B cell (primary cell): ENCODE measurements at regions not wholly inside any gene's neighbourhood (a gene's known extent, or its start where the extent isn't known, plus 50 kb on each side); places are given as distances from the start of the nearest gene placed in this dataset.

ENCODE experiments used
- ATAC-seq: fragments of 200-7000 bp; cut with Tn5 transposase; one replicate; pipeline ENCODE4 v1.10.0; 2021; ENCODE audit warnings: low read depth, mild to moderate bottlenecking, moderate number of reproducible peaks, moderate library complexity
- CTCF ChIA-PET: fragments of 350-600 bp; sonication (Branson Sonifier 250); formaldehyde crosslinking; loops from one replicate; lab custom pipeline; 2021; ENCODE audit warnings: antibody characterized with exemption, inconsistent platforms; lab: Charles Lee
- POLR2A ChIA-PET: fragments of 350-600 bp; sonication (Branson Sonifier 250); formaldehyde crosslinking; loops from one replicate; lab custom pipeline; 2021; ENCODE audit warnings: antibody characterized with exemption; lab: Charles Lee
- DNase-seq: peaks from one replicate; pipeline ENCODE4 v3.0.0; 2013
- H2AFZ ChIP-seq: 2 replicates; pipeline ENCODE4 v1.6.1; 2012; ENCODE audit warnings: mild to moderate bottlenecking, low read depth, low read length; ENCODE audit not compliant: insufficient read depth, poor library complexity, severe bottlenecking
- H3K27ac ChIP-seq, 2 donors: 1 replicate in 1 of 2; 2 replicates in 1 of 2; pipeline ENCODE4 v1.5.1; 2012 to 2013; ENCODE audit warnings: low read length in 2 of 2, mild to moderate bottlenecking in 2 of 2, moderate library complexity in 1 of 2
- H3K27me3 ChIP-seq, 4 experiments: fragments of 200-600 bp in 1 of 4; sonication (generic) in 1 of 4; replicated peaks in 1 of 4; 1 replicate in 2 of 4; 2 replicates in 2 of 4; pipeline versions ENCODE4 v1.6.1 to v1.7.0; 2013 to 2016; ENCODE audit warnings: low read length in 3 of 4, mild to moderate bottlenecking in 2 of 4, mixed read lengths in 1 of 4, moderate library complexity in 1 of 4; ENCODE audit not compliant: insufficient read depth in 4 of 4, control insufficient read depth in 3 of 4; ENCODE audit errors: control extremely low read depth in 1 of 4
- H3K36me3 ChIP-seq, 2 experiments: replicated peaks in 1 of 2; 1 replicate in 1 of 2; 2 replicates in 1 of 2; pipeline versions ENCODE4 v1.6.1 to v1.7.1; 2013; ENCODE audit warnings: low read length in 1 of 2; ENCODE audit not compliant: insufficient read depth in 2 of 2, control insufficient read depth in 1 of 2; ENCODE audit errors: control extremely low read depth in 1 of 2, extremely low read depth in 1 of 2
- H3K4me1 ChIP-seq, 2 donors: fragments of 200-600 bp in 1 of 2; sonication (generic) in 1 of 2; 1 replicate in 1 of 2; 2 replicates in 1 of 2; pipeline versions ENCODE4 v1.5.1 to v1.6.1; 2013 to 2017; ENCODE audit warnings: low read length in 2 of 2; ENCODE audit not compliant: control insufficient read depth in 2 of 2, insufficient read depth in 2 of 2
- H3K4me2 ChIP-seq: replicated peaks from 2 replicates; pipeline ENCODE3; 2012; ENCODE audit warnings: mild to moderate bottlenecking, low read depth, low read length; ENCODE audit not compliant: poor library complexity, severe bottlenecking
- H3K4me3 ChIP-seq, 5 experiments: fragments of 200-600 bp in 1 of 5; sonication (generic) in 1 of 5; 1 replicate in 3 of 5; 2 replicates in 2 of 5; pipeline versions ENCODE4 v1.5.1 to v1.7.0; 2011 to 2016; ENCODE audit warnings: low read length in 4 of 5, mild to moderate bottlenecking in 4 of 5, low read depth in 2 of 5, control low read depth in 1 of 5, moderate library complexity in 1 of 5; ENCODE audit not compliant: insufficient read depth in 1 of 5; ENCODE audit errors: control extremely low read depth in 1 of 5, extremely low read depth in 1 of 5
- H3K79me2 ChIP-seq: fragments of 200-600 bp; sonication (generic); one replicate; pipeline ENCODE4 v1.6.0; 2016; ENCODE audit warnings: low read length; ENCODE audit not compliant: control insufficient read depth, insufficient read depth
- H3K9ac ChIP-seq: fragments of 200-600 bp; sonication (generic); 2 replicates; pipeline ENCODE4 v1.6.1; 2017; ENCODE audit warnings: mild to moderate bottlenecking, low read length, moderate library complexity
- H3K9me3 ChIP-seq, 3 donors: one replicate each; pipeline versions ENCODE4 v1.6.1 to v1.7.1; 2013; ENCODE audit warnings: low read length in 2 of 3; ENCODE audit not compliant: control insufficient read depth in 2 of 3, insufficient read depth in 1 of 3; ENCODE audit errors: control extremely low read depth in 1 of 3
- H4K20me1 ChIP-seq: 2 replicates; pipeline ENCODE4 v1.6.0; 2012; ENCODE audit warnings: mild to moderate bottlenecking, low read length; ENCODE audit not compliant: insufficient read depth, control insufficient read depth, poor library complexity, severe bottlenecking
- H3K27ac Mint-ChIP-seq: one replicate; pipeline ENCODE4 v1.8.0; 2021; ENCODE audit warnings: mixed read lengths
- H3K27me3 Mint-ChIP-seq: one replicate; pipeline ENCODE4 v1.8.0; 2021; ENCODE audit warnings: mixed read lengths
- H3K4me1 Mint-ChIP-seq: one replicate; pipeline ENCODE4 v1.8.0; 2021; ENCODE audit warnings: mixed read lengths
- H3K4me3 Mint-ChIP-seq: one replicate; pipeline ENCODE4 v1.8.0; 2021; ENCODE audit warnings: mixed read lengths
- H3K9me3 Mint-ChIP-seq: one replicate; pipeline ENCODE4 v1.8.0; 2022; ENCODE audit warnings: mixed read lengths; ENCODE audit not compliant: insufficient read depth
- EZH2 ChIP-seq: IDR thresholded peaks from 2 replicates; pipeline ENCODE4 v1.6.1; 2012; ENCODE audit warnings: borderline replicate concordance, low read depth, mild to moderate bottlenecking, moderate library complexity, low read length; ENCODE audit not compliant: insufficient read depth, poor library complexity, severe bottlenecking
- WGBS: methylation state at CpG from one replicate; pipeline ENCODE4 v1.1.5; 2013; ENCODE audit warnings: missing lambda C conversion rate; ENCODE audit not compliant: insufficient coverage; 5-methylcytosine and 5-hydroxymethylcytosine counted together
- intact Hi-C: fragments of 100-400 bp; cut with micrococcal nuclease; formaldehyde crosslinking; loops from one replicate; pipeline ENCODE4 v1.10.0; 2022
- TF ChIP-seq, protein P1 (sequence below): fragments of 200-600 bp; IDR thresholded peaks from one replicate; pipeline ENCODE4 v1.8.0; 2022; ENCODE audit warnings: antibody characterized with exemption, mild to moderate bottlenecking

DNA sequence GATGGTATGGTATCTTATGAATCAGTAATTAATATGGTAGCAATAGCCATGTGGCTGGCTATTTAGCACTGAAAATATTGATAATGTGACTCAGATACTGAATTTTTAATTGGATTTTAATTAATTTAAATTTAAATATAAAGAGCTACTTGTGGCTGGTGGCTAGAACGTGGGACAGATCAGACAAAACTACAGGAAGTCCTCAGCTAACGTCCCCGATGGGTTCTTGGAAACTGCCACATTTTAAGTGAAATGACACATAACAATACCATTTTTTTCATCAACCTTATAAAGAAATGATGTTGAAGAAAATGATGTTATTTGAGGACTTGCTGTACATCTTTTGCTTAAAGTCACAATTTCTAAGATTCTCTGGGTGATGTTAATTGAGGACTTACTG, 138.1 kb upstream of the FLRT2 start:
- no peaks in the 10 kb centered on the region for H3K36me3 ChIP-seq
- DNase-seq: no peak
- no peaks in the 10 kb centered on the region for H3K27me3 Mint-ChIP-seq
- CTCF ChIA-PET: no interaction called here
- POLR2A ChIA-PET: no interaction called here
- no CpG with 5 or more reads among the region's 3 CpGs for WGBS
- no peaks in the 10 kb centered on the region for H3K4me1 Mint-ChIP-seq
- no peaks in the 10 kb centered on the region for H3K79me2 ChIP-seq
- no peak overlapping the region for H3K27ac ChIP-seq
- H4K20me1 ChIP-seq: no peaks in the 10 kb centered on the region
- ATAC-seq: no peak
- H2AFZ ChIP-seq: no peak overlapping the region
- no peak overlapping the region for H3K4me3 Mint-ChIP-seq
- H3K4me3 ChIP-seq: no peak overlapping the region
- no peak overlapping the region for H3K4me2 ChIP-seq
- no peaks in the 10 kb centered on the region for H3K9me3 ChIP-seq
- H3K4me1 ChIP-seq: no peaks in the 10 kb centered on the region
- H3K9me3 Mint-ChIP-seq: peaks cover 3% of the 10 kb centered on the region
- H3K27ac Mint-ChIP-seq: no peak overlapping the region
- no peaks in the 10 kb centered on the region for H3K27me3 ChIP-seq
- intact Hi-C loops: no loop called here
- no peak overlapping the region for H3K9ac ChIP-seq
- TF ChIP-seq, protein P1, sequence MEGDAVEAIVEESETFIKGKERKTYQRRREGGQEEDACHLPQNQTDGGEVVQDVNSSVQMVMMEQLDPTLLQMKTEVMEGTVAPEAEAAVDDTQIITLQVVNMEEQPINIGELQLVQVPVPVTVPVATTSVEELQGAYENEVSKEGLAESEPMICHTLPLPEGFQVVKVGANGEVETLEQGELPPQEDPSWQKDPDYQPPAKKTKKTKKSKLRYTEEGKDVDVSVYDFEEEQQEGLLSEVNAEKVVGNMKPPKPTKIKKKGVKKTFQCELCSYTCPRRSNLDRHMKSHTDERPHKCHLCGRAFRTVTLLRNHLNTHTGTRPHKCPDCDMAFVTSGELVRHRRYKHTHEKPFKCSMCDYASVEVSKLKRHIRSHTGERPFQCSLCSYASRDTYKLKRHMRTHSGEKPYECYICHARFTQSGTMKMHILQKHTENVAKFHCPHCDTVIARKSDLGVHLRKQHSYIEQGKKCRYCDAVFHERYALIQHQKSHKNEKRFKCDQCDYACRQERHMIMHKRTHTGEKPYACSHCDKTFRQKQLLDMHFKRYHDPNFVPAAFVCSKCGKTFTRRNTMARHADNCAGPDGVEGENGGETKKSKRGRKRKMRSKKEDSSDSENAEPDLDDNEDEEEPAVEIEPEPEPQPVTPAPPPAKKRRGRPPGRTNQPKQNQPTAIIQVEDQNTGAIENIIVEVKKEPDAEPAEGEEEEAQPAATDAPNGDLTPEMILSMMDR: no peak
- no peak for TF ChIP-seq EZH2

DNA sequence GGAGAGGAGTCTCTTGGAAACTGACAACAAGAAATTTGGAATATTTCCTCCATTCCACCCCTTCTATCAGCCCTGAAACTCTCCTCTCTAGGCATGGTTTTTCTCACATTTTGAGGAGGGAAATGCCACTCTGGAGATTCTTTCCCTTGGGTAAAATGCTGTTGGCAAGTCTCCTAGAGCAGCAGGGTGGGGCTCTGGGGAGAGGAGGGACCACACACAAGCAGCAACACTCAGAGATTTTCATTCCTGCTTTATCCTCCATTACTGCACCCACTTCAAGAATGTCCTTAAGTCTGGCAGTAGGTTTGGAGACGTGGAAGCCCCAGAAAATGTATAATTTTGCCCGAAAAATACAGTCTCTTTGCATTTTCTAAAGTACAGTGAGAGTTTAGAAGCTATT, 130.8 kb upstream of the FLRT2 start:
- no peaks in the 10 kb centered on the region for H3K4me1 ChIP-seq
- no peak for TF ChIP-seq EZH2
- TF ChIP-seq, protein P1: no peak
- peaks cover 0 to 2% (median 0%) of the 10 kb centered on the region in 3 donors for H3K9me3 ChIP-seq
- H3K27ac Mint-ChIP-seq: no peak overlapping the region
- no peaks in the 10 kb centered on the region for H3K79me2 ChIP-seq
- H3K4me3 ChIP-seq: no peak overlapping the region
- no peaks in the 10 kb centered on the region for H4K20me1 ChIP-seq
- H3K4me1 Mint-ChIP-seq: no peaks in the 10 kb centered on the region
- no peak overlapping the region for H3K9ac ChIP-seq
- intact Hi-C loops: no loop called here
- 83% methylated on average over 2 of the region's 2 CpGs for WGBS
- no peak overlapping the region for H3K4me3 Mint-ChIP-seq
- H3K9me3 Mint-ChIP-seq: peaks cover 3% of the 10 kb centered on the region
- no peak overlapping the region for H3K4me2 ChIP-seq
- no peaks in the 10 kb centered on the region for H3K27me3 Mint-ChIP-seq
- H2AFZ ChIP-seq: no peak overlapping the region
- H3K27me3 ChIP-seq: no peaks in the 10 kb centered on the region
- ChIA-PET POLR2A (no interaction called here), CTCF (no interaction called here)
- H3K27ac ChIP-seq: no peak overlapping the region
- no peaks in the 10 kb centered on the region for H3K36me3 ChIP-seq
- ATAC-seq (no peak), DNase-seq (no peak)
